ENCODE measurements at regions not wholly inside any gene's neighbourhood (a gene's known extent, or its start where the extent isn't known, plus 50 kb on each side); places are given as distances from the start of the nearest gene placed in this dataset.

DNA sequence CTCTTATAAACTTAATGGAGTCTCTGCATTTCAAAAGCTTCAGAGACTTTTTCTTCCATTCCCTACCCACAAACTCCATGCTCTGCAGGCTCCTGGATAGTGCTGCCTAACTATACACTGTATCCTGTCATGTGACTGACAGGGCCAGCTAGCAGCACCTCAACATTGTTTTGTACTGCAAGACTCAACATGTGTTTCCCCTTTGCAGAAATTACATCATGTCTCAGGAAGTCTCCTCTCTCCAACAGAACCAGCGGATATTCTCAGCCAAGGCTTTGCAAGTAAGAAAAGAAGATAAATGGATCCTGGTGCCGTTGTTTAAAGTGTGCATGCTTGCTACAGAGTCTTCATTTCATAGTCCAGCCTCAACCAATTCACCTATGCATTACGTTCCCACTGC, 164.0 kb upstream of the UBASH3B start:
- 57 to 74% (median 68%) methylated on average over 3 of the region's 3 CpGs for WGBS, 3 donors
- no peak overlapping the region for H3K27ac ChIP-seq

DNA sequence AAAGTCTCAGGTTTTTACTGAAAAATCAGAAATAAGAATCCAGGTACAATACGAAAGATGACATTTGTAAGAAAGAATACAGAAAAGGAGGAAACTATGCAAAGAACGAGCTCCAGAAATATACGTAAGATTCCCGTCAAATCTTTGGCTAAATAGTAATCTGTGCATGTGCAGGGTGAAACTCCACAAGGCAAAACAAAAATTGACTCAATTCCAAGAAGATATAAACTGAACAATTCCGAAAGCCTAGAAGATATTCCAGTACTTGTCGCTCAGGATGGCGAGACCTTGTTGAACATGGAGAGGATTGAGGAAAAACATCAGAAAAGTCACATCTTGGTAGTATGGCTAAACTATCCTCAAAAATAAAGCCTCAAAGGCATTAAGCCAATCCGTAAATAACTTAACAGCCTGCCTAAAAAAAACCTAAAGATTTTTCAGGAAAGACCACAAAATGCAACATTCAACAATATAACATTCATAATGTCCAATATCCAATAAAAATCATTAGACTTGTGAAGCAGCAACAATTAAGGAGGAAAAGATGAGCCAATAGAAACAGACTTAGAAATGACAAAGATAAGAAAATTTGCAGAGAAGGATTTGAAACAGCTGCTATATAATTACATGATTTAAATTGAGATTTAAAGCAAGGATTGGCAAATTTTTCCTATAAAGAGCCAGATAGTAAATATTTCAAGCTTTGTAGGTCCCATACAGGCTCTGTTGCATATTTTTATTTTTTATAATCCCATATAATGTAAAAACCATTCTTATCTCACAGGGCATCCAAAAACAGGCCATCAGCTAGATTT, 166.4 kb upstream of the UBASH3B start:
- no peak overlapping the region for H3K27ac ChIP-seq
- DNase-seq = no peak
- H3K4me1 ChIP-seq (ENCODE audit: insufficient read depth) = no peaks in the 10 kb centered on the region
- intact Hi-C loops (cut with DNase I) = no loop called here
- no peaks in the 10 kb centered on the region for H3K36me3 ChIP-seq
- WGBS, 3 donors = 70 to 74% (median 70%) methylated on average over 8 of the region's 8 CpGs
- no peaks in the 10 kb centered on the region for H3K27me3 ChIP-seq
- no peak overlapping the region for H3K4me3 ChIP-seq
- no peaks in the 10 kb centered on the region for H3K9me3 ChIP-seq
- TF ChIP-seq POLR2A (IDR thresholded peaks at IDR 0.05) = no peak
- TF ChIP-seq, protein P1, sequence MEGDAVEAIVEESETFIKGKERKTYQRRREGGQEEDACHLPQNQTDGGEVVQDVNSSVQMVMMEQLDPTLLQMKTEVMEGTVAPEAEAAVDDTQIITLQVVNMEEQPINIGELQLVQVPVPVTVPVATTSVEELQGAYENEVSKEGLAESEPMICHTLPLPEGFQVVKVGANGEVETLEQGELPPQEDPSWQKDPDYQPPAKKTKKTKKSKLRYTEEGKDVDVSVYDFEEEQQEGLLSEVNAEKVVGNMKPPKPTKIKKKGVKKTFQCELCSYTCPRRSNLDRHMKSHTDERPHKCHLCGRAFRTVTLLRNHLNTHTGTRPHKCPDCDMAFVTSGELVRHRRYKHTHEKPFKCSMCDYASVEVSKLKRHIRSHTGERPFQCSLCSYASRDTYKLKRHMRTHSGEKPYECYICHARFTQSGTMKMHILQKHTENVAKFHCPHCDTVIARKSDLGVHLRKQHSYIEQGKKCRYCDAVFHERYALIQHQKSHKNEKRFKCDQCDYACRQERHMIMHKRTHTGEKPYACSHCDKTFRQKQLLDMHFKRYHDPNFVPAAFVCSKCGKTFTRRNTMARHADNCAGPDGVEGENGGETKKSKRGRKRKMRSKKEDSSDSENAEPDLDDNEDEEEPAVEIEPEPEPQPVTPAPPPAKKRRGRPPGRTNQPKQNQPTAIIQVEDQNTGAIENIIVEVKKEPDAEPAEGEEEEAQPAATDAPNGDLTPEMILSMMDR (IDR thresholded peaks at IDR 0.05) = no peak
- TF ChIP-seq EP300 (IDR thresholded peaks at IDR 0.05) = no peak

More for the DNA sequence above, 164.0 kb upstream of the UBASH3B start:
- intact Hi-C loops (cut with DNase I) = no loop called here
- no peak overlapping the region for H3K4me3 ChIP-seq
- H3K4me1 ChIP-seq (ENCODE audit: insufficient read depth) = no peaks in the 10 kb centered on the region
- H3K36me3 ChIP-seq = no peaks in the 10 kb centered on the region
- DNase-seq = no peak
- TF ChIP-seq POLR2A (IDR thresholded peaks at IDR 0.05) (no peak), EP300 (IDR thresholded peaks at IDR 0.05) (no peak)
- TF ChIP-seq, protein P1 (IDR thresholded peaks at IDR 0.05) = no peak
- no peaks in the 10 kb centered on the region for H3K9me3 ChIP-seq
- H3K27me3 ChIP-seq = no peaks in the 10 kb centered on the region

DNA sequence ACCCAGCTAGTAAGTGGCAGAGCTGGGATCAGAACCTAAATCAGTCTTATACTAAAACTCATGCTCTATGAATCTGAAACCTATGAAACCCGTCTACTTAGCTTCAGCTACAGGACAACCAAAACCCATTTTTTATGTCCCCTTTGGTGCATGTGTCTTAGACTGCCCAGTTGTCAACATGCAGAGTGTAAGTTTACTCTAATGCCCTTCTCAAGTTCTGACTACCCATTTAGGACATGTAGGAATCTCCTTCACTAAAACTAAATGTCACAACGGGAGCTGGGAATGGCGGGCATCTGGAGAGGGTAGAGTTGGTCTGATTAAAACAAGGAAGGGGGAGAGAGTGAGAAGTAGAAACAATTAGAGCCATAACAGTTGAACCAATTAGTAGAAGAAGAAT, 167.9 kb upstream of the UBASH3B start:
- TF ChIP-seq POLR2A (IDR thresholded peaks at IDR 0.05) = no peak
- no peak for TF ChIP-seq EP300 (IDR thresholded peaks at IDR 0.05)
- TF ChIP-seq, protein P1 (IDR thresholded peaks at IDR 0.05) = no peak
- Histone ChIP-seq H3K4me1 (ENCODE audit: insufficient read depth) (no peaks in the 10 kb centered on the region), H3K4me3 (no peak overlapping the region), H3K27me3 (no peaks in the 10 kb centered on the region), H3K36me3 (no peaks in the 10 kb centered on the region), H3K9me3 (no peaks in the 10 kb centered on the region), H3K27ac (no peak overlapping the region)
- DNase-seq = no peak
- WGBS, 3 donors = 90 to 93% (median 92%) methylated on average over 3 of the region's 3 CpGs
- intact Hi-C loops (cut with DNase I) = no loop called here

DNA sequence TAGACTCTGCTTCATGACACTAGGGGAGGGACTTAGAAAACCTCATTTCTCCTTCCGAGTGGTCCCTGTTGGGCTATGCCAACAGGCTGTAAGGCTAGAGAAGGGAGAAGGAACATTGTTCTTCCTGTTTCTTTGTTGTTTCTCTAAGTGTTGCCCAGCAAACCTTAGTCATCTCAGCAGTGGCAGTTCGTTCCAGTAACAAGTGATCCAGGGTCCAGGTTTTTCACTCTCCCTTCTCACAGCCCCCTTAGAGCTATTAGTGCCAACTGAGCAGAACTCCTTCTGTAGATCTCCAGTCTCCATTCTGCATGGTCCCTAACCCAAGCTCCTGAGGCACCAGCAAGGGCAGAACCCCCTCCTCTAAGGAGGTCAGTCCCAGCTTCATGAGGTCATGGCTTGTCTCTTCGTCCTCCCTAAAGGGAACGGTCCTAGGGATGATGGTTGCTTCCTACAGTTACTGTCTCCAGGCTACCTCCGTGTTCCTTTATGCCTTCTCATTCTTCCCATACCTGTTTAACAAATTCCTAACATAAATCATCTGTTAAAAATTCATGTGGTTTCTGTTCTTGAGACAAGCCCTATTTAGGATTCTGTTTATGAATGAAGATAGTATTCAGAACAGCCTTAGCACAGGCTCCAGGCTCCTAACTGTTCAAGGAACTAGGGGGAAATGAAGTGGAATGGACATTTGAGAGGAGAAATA, 168.6 kb upstream of the UBASH3B start:
- Histone ChIP-seq H3K36me3 (no peaks in the 10 kb centered on the region), H3K27me3 (no peaks in the 10 kb centered on the region), H3K9me3 (no peaks in the 10 kb centered on the region), H3K27ac (no peak overlapping the region), H3K4me3 (no peak overlapping the region), H3K4me1 (ENCODE audit: insufficient read depth) (no peaks in the 10 kb centered on the region)
- 78 to 89% (median 83%) methylated on average over 5 of the region's 5 CpGs for WGBS, 3 donors
- no peak for DNase-seq
- TF ChIP-seq POLR2A (IDR thresholded peaks at IDR 0.05) (no peak), EP300 (IDR thresholded peaks at IDR 0.05) (no peak)
- TF ChIP-seq, protein P1 (IDR thresholded peaks at IDR 0.05) = no peak
- intact Hi-C loops (cut with DNase I) = no loop called here

All from ovary (tissue), 7 donors.